Spleen (tissue), 7 donors: ENCODE measurements at regions not wholly inside any gene's neighbourhood (a gene's known extent, or its start where the extent isn't known, plus 50 kb on each side); places are given as distances from the start of the nearest gene placed in this dataset.
"Not testable (repeated sequence)": the region's sequence is repeated elsewhere in the genome, so short reads cannot be mapped to it uniquely, and the experiment has no call there.

Experiments
- POLR2A ChIP-seq, 3 donors: fragments of 450-650 bp; IDR thresholded peaks; one replicate each; pipeline ENCODE4 v1.5.1; 2017; ENCODE audit warnings: antibody characterized with exemption in 3 of 3, mild to moderate bottlenecking in 1 of 3
- POLR2AphosphoS5 ChIP-seq, 3 donors: sonication (generic); formaldehyde crosslinking; IDR thresholded peaks; one replicate each; pipeline ENCODE4 v1.5.1; 2017; ENCODE audit warnings: antibody characterized with exemption in 3 of 3
- TF ChIP-seq, protein P1 (sequence below), 11 experiments: fragments of 200-600 bp in 7 of 11; fragments of 450-650 bp in 4 of 11; sonication (generic) in 4 of 11; IDR thresholded peaks in 8 of 11; conservative IDR thresholded peaks in 3 of 11; 1 replicate in 7 of 11; 2 replicates in 4 of 11; pipeline versions ENCODE4 v1.4.0 to v1.8.0; 2016 to 2021; ENCODE audit warnings: antibody characterized with exemption in 11 of 11, inconsistent platforms in 4 of 11, mild to moderate bottlenecking in 1 of 11
- donor health status: DM: no; HTN: no; CAD: no; lungs with moderate emphysema.
- donor health status: DM: no; HTN: no; CAD: no.
- donor health status: DM: no; HTN: no; CAD: no.

DNA sequence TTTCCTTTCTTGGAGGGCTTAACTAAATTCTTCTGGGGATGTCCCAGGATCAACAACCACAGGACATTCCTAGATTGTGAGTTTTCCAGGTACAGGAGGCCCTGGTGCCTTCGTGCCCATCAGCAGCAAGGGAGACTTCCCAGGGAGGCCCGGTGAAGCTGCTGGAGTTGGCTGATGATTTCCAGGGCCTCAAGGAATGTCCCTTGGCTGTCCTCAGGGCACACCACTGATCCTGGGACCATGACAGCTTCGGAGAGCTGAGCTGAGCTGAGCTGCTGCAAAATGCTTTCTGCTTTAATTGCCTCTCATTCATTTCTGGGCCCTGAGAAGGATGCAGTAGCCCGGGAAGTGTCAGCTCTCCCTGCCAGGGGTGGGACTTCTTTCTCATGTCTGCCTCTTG lies 79.4 kb upstream of the ALDH3B2 start:
- not testable (repeated sequence) for TF ChIP-seq POLR2AphosphoS5, POLR2A (IDR thresholded peaks at IDR 0.05)
- TF ChIP-seq, protein P1, sequence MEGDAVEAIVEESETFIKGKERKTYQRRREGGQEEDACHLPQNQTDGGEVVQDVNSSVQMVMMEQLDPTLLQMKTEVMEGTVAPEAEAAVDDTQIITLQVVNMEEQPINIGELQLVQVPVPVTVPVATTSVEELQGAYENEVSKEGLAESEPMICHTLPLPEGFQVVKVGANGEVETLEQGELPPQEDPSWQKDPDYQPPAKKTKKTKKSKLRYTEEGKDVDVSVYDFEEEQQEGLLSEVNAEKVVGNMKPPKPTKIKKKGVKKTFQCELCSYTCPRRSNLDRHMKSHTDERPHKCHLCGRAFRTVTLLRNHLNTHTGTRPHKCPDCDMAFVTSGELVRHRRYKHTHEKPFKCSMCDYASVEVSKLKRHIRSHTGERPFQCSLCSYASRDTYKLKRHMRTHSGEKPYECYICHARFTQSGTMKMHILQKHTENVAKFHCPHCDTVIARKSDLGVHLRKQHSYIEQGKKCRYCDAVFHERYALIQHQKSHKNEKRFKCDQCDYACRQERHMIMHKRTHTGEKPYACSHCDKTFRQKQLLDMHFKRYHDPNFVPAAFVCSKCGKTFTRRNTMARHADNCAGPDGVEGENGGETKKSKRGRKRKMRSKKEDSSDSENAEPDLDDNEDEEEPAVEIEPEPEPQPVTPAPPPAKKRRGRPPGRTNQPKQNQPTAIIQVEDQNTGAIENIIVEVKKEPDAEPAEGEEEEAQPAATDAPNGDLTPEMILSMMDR (IDR thresholded peaks at IDR 0.05 in 8 of 11, conservative IDR thresholded peaks at IDR 0.05 in 3 of 11) = not testable (repeated sequence)
